ENCODE measurements at regions not wholly inside any gene's neighbourhood (a gene's known extent, or its start where the extent isn't known, plus 50 kb on each side); places are given as distances from the start of the nearest gene placed in this dataset.

DNA sequence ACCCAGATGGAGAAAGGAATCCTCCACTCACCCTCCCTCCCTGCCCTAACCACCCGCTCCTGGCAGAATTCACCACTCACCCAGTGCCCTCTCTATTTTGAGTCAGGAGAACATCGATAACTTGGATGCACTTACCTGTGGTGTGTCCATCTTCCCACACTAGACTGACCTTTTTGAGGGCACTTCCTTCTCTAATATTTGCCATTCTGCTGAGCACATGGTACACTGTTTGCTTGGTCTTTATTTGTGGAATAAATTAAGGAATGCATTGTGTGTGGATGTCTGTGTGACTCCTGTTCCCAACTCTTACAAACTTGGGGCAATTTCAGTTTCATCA, 133.7 kb downstream of the ACKR3 start:
- TF ChIP-seq, protein P1, sequence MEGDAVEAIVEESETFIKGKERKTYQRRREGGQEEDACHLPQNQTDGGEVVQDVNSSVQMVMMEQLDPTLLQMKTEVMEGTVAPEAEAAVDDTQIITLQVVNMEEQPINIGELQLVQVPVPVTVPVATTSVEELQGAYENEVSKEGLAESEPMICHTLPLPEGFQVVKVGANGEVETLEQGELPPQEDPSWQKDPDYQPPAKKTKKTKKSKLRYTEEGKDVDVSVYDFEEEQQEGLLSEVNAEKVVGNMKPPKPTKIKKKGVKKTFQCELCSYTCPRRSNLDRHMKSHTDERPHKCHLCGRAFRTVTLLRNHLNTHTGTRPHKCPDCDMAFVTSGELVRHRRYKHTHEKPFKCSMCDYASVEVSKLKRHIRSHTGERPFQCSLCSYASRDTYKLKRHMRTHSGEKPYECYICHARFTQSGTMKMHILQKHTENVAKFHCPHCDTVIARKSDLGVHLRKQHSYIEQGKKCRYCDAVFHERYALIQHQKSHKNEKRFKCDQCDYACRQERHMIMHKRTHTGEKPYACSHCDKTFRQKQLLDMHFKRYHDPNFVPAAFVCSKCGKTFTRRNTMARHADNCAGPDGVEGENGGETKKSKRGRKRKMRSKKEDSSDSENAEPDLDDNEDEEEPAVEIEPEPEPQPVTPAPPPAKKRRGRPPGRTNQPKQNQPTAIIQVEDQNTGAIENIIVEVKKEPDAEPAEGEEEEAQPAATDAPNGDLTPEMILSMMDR (conservative IDR thresholded peaks at IDR 0.05) = no peak
- no peak overlapping the region for H3K27ac ChIP-seq

DNA sequence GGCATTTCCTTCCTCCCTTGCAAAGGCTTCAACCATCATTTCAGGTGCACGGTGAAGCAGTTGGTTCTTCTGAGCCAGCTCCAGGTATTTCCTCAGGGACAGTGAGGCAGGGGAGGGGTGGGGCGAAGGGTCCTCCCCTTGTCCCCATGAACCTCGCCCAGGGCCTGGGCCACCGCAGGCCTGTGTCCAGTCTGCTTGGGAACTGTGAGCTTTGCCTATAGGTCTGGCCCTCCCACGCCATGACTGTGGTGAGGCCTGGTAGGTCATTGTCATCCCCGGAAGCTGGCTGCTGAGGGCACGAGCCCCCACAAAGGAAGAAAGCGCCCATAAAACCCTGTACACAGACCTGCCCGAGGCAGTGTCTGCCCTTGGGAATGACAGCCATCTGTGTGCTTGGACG, 134.3 kb downstream of the ACKR3 start:
- TF ChIP-seq, protein P1 (conservative IDR thresholded peaks at IDR 0.05) = no peak

DNA sequence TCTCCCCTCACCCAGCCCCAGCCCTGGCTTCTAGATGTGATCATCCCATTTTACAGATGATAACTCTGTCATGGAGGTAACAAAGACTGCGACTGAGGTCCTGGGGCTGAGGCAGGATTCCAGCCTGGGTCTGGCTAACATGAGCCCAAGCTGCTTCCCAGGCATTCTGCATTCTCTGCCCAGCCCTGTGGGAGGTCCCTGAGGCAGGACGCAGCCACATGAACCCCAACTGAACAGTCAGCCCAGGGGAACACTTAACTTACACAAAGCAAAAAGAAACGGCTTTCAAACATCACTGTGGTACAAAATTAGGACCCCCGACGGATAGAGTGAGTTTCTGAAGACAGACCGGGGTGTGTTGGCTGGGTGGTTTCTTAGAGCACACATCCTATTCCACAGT, 135.3 kb downstream of the ACKR3 start:
- TF ChIP-seq, protein P1 (conservative IDR thresholded peaks at IDR 0.05) = no peak
- no peak overlapping the region for H3K27ac ChIP-seq

More for the DNA sequence above, 134.3 kb downstream of the ACKR3 start:
- H3K27ac ChIP-seq = no peak overlapping the region

DNA sequence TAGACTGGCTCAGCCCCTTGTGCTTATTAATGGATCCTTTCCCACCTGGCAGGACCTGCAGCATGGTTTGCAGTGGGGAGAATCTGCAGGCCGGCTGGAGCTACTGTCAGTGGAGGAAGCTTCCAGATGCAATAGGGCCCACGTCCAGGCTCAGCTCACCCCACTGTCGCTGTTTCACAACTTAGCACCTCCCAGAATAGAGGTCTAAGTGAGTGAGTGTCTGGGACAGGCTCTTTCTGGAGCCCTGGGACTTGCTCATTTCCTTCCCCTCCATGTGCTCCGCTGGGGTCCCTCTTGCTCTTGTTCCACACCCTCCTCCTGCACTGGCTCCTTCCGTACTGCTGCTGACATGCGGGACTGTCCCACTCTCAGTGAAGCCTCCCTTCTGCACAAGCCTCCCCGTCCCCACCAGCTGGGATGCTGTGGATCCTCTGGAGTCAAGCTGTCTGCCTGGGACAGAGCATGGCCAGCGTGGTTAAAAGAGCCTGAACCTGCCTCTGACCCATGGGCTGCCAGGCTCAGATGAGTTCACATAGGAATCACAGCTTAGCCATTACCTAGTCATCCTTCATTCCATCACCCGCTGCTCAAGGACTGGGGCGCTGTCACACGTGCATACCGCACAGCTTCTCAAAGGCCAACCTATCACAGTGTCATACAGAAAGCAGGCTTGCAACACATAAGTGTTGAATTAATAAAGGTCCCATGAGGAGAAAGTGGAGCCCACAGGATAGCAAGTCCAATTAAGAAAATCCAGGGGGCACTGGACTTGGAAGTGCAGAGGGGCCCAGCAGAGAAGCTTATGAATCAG, 135.9 kb downstream of the ACKR3 start:
- no peak overlapping the region for H3K27ac ChIP-seq
- TF ChIP-seq, protein P1 (conservative IDR thresholded peaks at IDR 0.05) = no peak

DNA sequence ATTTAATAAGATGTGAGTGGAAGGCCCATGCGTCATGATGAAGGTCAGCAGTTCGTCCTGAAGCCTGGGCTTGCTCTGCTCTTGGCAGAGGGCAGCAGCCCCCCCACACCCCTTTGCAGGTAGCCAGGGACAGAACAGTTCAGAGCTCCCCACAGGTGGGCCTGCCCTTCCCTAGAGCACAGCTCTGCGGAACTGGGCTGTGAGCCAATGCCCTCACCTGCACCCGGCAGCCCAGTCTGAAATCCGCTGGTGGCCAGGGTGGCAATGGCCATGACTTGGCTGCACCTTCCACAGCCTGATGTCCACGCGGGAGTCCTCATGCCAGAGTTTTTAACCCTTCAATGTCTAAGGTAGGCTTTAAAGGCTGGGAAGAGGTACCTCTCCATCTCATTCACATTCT, 136.7 kb downstream of the ACKR3 start:
- TF ChIP-seq, protein P1 (conservative IDR thresholded peaks at IDR 0.05) = no peak
- no peak overlapping the region for H3K27ac ChIP-seq

DNA sequence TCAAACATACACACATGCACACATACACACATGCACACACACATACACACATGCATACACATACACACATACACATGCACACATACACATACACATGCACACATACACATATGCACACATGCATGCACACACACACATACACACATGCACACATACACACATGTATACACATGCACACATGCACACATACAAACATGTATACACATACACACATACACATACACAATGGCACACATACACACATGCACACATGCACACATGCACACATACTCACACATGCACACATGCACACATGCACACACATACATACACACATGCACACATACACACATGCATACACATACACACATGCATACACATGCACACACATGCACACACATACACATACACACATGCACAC, 137.2 kb downstream of the ACKR3 start:
- TF ChIP-seq, protein P1 (conservative IDR thresholded peaks at IDR 0.05) = no peak
- H3K27ac ChIP-seq = no peak overlapping the region

DNA sequence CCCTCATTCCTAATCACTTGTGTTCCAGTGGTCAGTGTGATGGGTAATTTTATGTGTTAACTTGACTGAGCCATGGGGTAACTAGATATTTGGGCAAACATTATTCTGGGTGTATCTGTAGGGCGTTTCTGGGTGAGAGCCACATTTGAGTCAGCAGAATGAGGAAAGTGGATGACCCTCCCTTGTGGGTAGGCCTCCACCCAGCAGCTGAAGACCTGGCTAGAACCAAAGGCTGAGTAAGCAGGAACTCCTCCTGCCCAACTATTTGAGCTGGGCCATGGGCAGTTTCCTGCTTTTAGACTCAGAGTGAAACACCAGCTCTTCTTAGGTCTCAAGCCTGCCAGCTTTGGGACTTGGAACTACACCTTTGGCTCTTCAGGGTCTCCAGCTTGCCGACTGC, 141.8 kb downstream of the ACKR3 start:
- H3K27ac ChIP-seq = no peak overlapping the region
- TF ChIP-seq, protein P1 (conservative IDR thresholded peaks at IDR 0.05) = no peak

Measured in VCaP (cell line).